ENCODE measurements at regions not wholly inside any gene's neighbourhood (a gene's known extent, or its start where the extent isn't known, plus 50 kb on each side); places are given as distances from the start of the nearest gene placed in this dataset.
"Not testable (repeated sequence)": the region's sequence is repeated elsewhere in the genome, so short reads cannot be mapped to it uniquely, and the experiment has no call there.

GRCh38 chr17:77074681-77075080 lies 66.1 kb upstream of the SEC14L1 start:
- ATAC-seq = no peak

GRCh38 chr17:77076124-77076830 lies 64.5 kb upstream of the SEC14L1 start:
- ATAC-seq = no peak
- no peak for DNase-seq
- intact Hi-C loops (cut with micrococcal nuclease) = no loop called here

More at GRCh38 chr17:77074681-77075080, 66.1 kb upstream of the SEC14L1 start:
- intact Hi-C loops (cut with micrococcal nuclease) = no loop called here
- DNase-seq = no peak

- intact Hi-C loops (cut with micrococcal nuclease) = no loop called here
Observed at GRCh38 chr17:77083531-77083930, 57.2 kb upstream of the SEC14L1 start.

DNA sequence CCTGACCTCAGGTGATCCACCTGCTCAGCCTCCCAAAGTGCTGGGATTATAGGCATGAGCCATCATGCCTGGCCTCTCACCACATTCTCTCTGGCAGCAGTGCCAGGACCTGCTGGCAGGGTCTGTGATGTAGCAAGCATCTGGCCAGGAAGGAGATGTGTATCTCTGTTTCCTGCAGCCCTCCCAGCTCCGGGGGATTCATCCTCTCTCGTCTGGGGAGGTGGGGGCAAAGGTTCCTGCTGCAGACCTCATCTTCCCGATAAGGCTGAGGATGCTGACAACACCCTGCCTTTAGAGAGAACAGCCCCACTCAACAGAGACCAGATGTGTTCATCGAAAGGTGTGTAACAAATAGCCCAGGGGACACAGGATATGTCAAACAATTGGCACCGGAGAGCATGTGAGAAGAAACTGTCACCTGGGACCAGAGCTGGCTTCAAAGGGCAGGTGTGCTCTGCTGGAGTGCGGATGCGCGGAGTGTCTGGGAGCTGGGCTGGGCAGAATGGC lies 54.8 kb upstream of the SEC14L1 start:
- intact Hi-C loops (cut with micrococcal nuclease) = loop anchor here (5.0 kb wide), 1 partner anchor 161 kb away; no protein-coding TSS in a partner anchor
- ATAC-seq (no peak), DNase-seq (no peak)

More at GRCh38 chr17:77083531-77083930, 57.2 kb upstream of the SEC14L1 start:
- ATAC-seq = no peak
- no peak for DNase-seq

GRCh38 chr17:77086433-77087010 lies 54.2 kb upstream of the SEC14L1 start:
- ATAC-seq = peak; percentile 62
- intact Hi-C loops (cut with micrococcal nuclease) = loop anchor here (5.0 kb wide), 1 partner anchor 161 kb away; no protein-coding TSS in a partner anchor

DNA sequence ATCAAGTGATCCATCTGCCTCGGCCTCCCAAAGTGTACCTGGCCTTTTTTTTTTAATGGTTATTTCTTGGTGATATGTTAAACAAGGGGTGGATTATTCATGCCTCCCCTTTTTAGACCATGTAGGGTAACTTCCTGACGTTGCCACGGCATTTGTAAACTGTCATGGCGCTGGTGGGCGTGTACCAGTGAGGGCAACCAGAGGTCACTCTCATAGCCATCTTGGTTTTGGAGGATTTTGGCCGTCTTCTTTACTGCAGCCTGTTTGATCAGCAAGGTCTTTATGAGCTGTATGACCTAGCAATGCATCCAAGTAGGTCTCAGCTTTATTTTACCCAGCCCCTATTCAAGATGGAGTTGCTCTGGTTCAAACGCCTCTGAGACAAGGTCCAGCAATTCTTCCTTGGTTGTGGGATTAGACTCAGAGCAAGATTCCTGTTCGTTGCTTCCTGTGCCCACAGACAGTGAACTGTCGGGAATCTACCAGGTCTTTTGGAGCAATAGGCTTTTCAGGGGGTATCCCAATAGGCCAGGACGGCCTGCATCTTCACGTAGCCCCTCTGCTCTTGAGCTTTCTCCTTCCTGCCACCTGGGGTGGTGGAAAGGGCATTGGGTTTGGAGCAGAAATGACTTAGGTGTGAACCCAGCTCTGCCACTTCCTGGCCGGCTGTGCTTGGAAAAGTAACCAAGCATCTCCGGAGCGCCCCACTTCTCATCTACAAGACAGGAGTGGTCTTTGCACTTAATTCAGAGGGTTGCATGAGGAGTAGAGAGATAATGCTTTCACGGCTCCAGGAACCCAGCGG lies 52.9 kb upstream of the SEC14L1 start:
- no peak for DNase-seq
- intact Hi-C loops (cut with micrococcal nuclease) = loop anchor here (5.0 kb wide), 1 partner anchor 159 kb away; no protein-coding TSS in a partner anchor
- no peak for ATAC-seq

More at GRCh38 chr17:77086433-77087010, 54.2 kb upstream of the SEC14L1 start:
- peak; percentile 93 for DNase-seq

GRCh38 chr17:77088455-77089123 lies 52.2 kb upstream of the SEC14L1 start:
- ATAC-seq = peak; percentile 94
- DNase-seq = peak; percentile 93
- intact Hi-C loops (cut with micrococcal nuclease) = loop anchor here (5.0 kb wide), 1 partner anchor 159 kb away; no protein-coding TSS in a partner anchor

- ATAC-seq (peak; percentile 8), DNase-seq (no peak)
- intact Hi-C loops (cut with micrococcal nuclease) = loop anchor here (5.0 kb wide), 1 partner anchor 158 kb away; no protein-coding TSS in a partner anchor
Observed at GRCh38 chr17:77089124-77089490, 51.7 kb upstream of the SEC14L1 start.

DNA sequence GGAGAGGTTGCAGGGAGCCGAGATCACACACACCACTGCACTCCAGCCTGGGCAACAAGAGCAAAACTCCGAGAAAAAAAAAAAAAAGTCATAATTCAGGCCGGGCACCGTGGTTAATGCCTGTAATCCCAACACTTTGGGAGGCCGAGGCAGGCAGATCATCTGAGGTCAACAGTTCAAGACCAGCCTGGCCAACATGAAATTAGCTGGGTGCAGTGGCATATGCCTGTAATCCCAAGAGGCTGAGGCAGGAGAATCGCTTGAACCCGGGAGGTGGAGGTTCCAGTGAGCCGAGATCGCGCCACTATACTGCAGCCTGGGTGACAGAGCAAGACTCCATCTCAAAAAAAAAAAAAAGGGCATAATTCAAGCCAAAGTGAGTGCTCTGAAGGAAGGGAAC lies 50.8 kb upstream of the SEC14L1 start:
- intact Hi-C loops (cut with micrococcal nuclease) = loop anchor here (5.0 to 10.0 kb wide), 3 partner anchors 55 to 157 kb away; partner anchors contain the start of gene SEC14L1
- ATAC-seq = not testable (repeated sequence)

GRCh38 chr17:77090476-77090875 lies 50.3 kb upstream of the SEC14L1 start:
- intact Hi-C loops (cut with micrococcal nuclease) = loop anchor here (10.0 kb wide), 2 partner anchors 54 to 114 kb away; partner anchors contain the start of gene SEC14L1

More for the DNA sequence above, 50.8 kb upstream of the SEC14L1 start:
- not testable (repeated sequence) for DNase-seq

More at GRCh38 chr17:77090476-77090875, 50.3 kb upstream of the SEC14L1 start:
- ATAC-seq (no peak), DNase-seq (no peak)

Small RNAs in the stretch of these regions (microRNA-seq; reads per million reads assigned to microRNA genes)
- 5.9 reads per million for gene MIR6516 (ENCODE audit: borderline number of aligned reads)
